ENCODE measurements at regions not wholly inside any gene's neighbourhood (a gene's known extent, or its start where the extent isn't known, plus 50 kb on each side); places are given as distances from the start of the nearest gene placed in this dataset.

- DNase-seq: no peak
- no peaks in the 10 kb centered on the region for H3K9me3 Mint-ChIP-seq
- ChIA-PET POLR2A (no interaction called here), CTCF (interaction anchor here (0.9 kb wide), 1 partner anchor 18 kb away, joined by 3 read pairs; no protein-coding TSS in a partner anchor)
- H3K4me1 Mint-ChIP-seq (ENCODE audit: low read depth): peaks cover 15% of the 10 kb centered on the region
- no peak overlapping the region for H3K4me3 Mint-ChIP-seq
- no peak for TF ChIP-seq CTCF (IDR thresholded peaks at IDR 0.05)
- no peaks in the 10 kb centered on the region for H3K27me3 Mint-ChIP-seq
- ATAC-seq: no peak
- intact Hi-C loops (cut with micrococcal nuclease): no loop called here
- no peak overlapping the region for H3K27ac Mint-ChIP-seq
- H3K36me3 Mint-ChIP-seq (ENCODE audit: low read depth): no peaks in the 10 kb centered on the region
Measured at GRCh38 chr18:3357516-3357915, 92.5 kb upstream of the TGIF1 start.

GRCh38 chr18:3358310-3358709, 91.7 kb upstream of the TGIF1 start:
- no peaks in the 10 kb centered on the region for H3K36me3 Mint-ChIP-seq (ENCODE audit: low read depth)
- POLR2A ChIA-PET: no interaction called here
- no peaks in the 10 kb centered on the region for H3K9me3 Mint-ChIP-seq
- intact Hi-C loops (cut with micrococcal nuclease): no loop called here
- CTCF ChIA-PET: interaction anchor here (0.9 kb wide), 2 partner anchors 17 to 61 kb away, joined by 3 read pairs; no protein-coding TSS in a partner anchor
- H3K27me3 Mint-ChIP-seq: no peaks in the 10 kb centered on the region
- ATAC-seq: no peak
- H3K4me1 Mint-ChIP-seq (ENCODE audit: low read depth): peaks cover 15% of the 10 kb centered on the region
- DNase-seq: no peak
- no peak overlapping the region for H3K4me3 Mint-ChIP-seq
- H3K27ac Mint-ChIP-seq: no peak overlapping the region
- TF ChIP-seq CTCF (IDR thresholded peaks at IDR 0.05): no peak

- ChIA-PET CTCF (interaction anchor here (1.4 kb wide), 1 partner anchor 306 kb away, joined by 3 read pairs; no protein-coding TSS in a partner anchor), POLR2A (no interaction called here)
- ATAC-seq (no peak), DNase-seq (no peak)
- Mint-ChIP-seq H3K4me3 (no peak overlapping the region), H3K9me3 (no peaks in the 10 kb centered on the region), H3K27ac (no peak overlapping the region), H3K36me3 (ENCODE audit: low read depth) (no peaks in the 10 kb centered on the region), H3K4me1 (ENCODE audit: low read depth) (peaks cover 15% of the 10 kb centered on the region), H3K27me3 (no peaks in the 10 kb centered on the region)
- no peak for TF ChIP-seq CTCF (IDR thresholded peaks at IDR 0.05)
- intact Hi-C loops (cut with micrococcal nuclease): no loop called here
Measured at GRCh38 chr18:3360211-3360610, 89.8 kb upstream of the TGIF1 start.

GRCh38 chr18:3367491-3368091, 82.4 kb upstream of the TGIF1 start:
- DNase-seq (no peak), ATAC-seq (no peak)
- Mint-ChIP-seq H3K27me3 (peaks cover 4% of the 10 kb centered on the region), H3K36me3 (ENCODE audit: low read depth) (no peaks in the 10 kb centered on the region), H3K9me3 (peaks cover 3% of the 10 kb centered on the region), H3K27ac (no peak overlapping the region), H3K4me3 (no peak overlapping the region), H3K4me1 (ENCODE audit: low read depth) (no peaks in the 10 kb centered on the region)
- no peak for TF ChIP-seq CTCF (IDR thresholded peaks at IDR 0.05)
- ChIA-PET CTCF (no interaction called here), POLR2A (no interaction called here)
- intact Hi-C loops (cut with micrococcal nuclease): no loop called here

- ChIA-PET CTCF (no interaction called here), POLR2A (no interaction called here)
- intact Hi-C loops (cut with micrococcal nuclease): no loop called here
- H3K36me3 Mint-ChIP-seq (ENCODE audit: low read depth): no peaks in the 10 kb centered on the region
- no peaks in the 10 kb centered on the region for H3K4me1 Mint-ChIP-seq (ENCODE audit: low read depth)
- DNase-seq: no peak
- ATAC-seq: no peak
- no peak overlapping the region for H3K4me3 Mint-ChIP-seq
- no peak overlapping the region for H3K27ac Mint-ChIP-seq
- TF ChIP-seq CTCF (IDR thresholded peaks at IDR 0.05): no peak
- peaks cover 4% of the 10 kb centered on the region for H3K27me3 Mint-ChIP-seq
- peaks cover 3% of the 10 kb centered on the region for H3K9me3 Mint-ChIP-seq
Measured at GRCh38 chr18:3368193-3368592, 81.8 kb upstream of the TGIF1 start.

Measured in activated CD8-positive, alpha-beta T cell treated with anti-CD3 and anti-CD28 coated beads for 36 hours (primary cell).